HCT116 (cell line): ENCODE measurements at regions not wholly inside any gene's neighbourhood (a gene's known extent, or its start where the extent isn't known, plus 50 kb on each side); places are given as distances from the start of the nearest gene placed in this dataset.

Experiments used
- ATAC-seq: fragments of 200-7000 bp; cut with Tn5 transposase; 2 replicates; pipeline ENCODE4 v1.9.1; 2020; ENCODE audit warnings: mild to moderate bottlenecking, moderate library complexity
- BruUV-seq: library from RNA; stranded (reverse); fragments of 400-500 nt; replicated peaks from 2 replicates; lab custom pipeline; 2021; lab: Mats Ljungman, UMichigan
- CTCF ChIA-PET: fragments of 300-600 bp; sonication (Branson Sonifier 250); formaldehyde crosslinking; loops from one replicate; lab custom pipeline; 2021; ENCODE audit warnings: antibody characterized with exemption; lab: Charles Lee
- POLR2A ChIA-PET: fragments of 300-600, 350-600 bp; sonication (Branson Sonifier 250); formaldehyde crosslinking; loops from one replicate; lab custom pipeline; 2021; ENCODE audit warnings: antibody characterized with exemption; lab: Charles Lee
- RAD21 ChIA-PET, 2 experiments: fragments of 300-600 bp; sonication (Branson Sonifier 250); formaldehyde crosslinking; loops; one replicate each; lab custom pipeline; 2023; ENCODE audit warnings: low total read pairs in 2 of 2; ENCODE audit not compliant: uncharacterized antibody in 2 of 2, unreplicated experiment in 2 of 2, low non-redundant PET in 1 of 2; lab: Charles Lee
- DNase-seq: peaks from one replicate; pipeline ENCODE4 v3.0.0-alpha.2; 2010; ENCODE audit warnings: low read depth, low spot score
- H2AFZ ChIP-seq: fragments of 200-600 bp; shearing (Covaris generic), sonication (generic); 2 replicates; pipeline ENCODE4 v1.6.1; 2017; ENCODE audit warnings: low read depth, mixed run types, mixed read lengths, antibody characterized with exemption, low read length; ENCODE audit not compliant: poor library complexity, severe bottlenecking
- H3K27ac ChIP-seq: 2 replicates; pipeline ENCODE4 v1.5.1; 2012; ENCODE audit warnings: low read depth, low read length
- H3K27me3 ChIP-seq: fragments of 200-600 bp; sonication (generic); 2 replicates; pipeline ENCODE4 v1.6.1; 2016; ENCODE audit warnings: mixed run types, low read length, mixed read lengths; ENCODE audit not compliant: insufficient read depth
- H3K36me3 ChIP-seq, 2 experiments: fragments of 200-500 bp in 1 of 2; fragments of 200-600 bp in 1 of 2; sonication (Bioruptor generic) in 1 of 2; sonication (generic) in 1 of 2; 2 replicates each; pipeline versions ENCODE4 v1.5.1 to v1.6.1; 2014 to 2016; ENCODE audit warnings: low read length in 2 of 2, inconsistent platforms in 1 of 2, mixed read lengths in 1 of 2, mixed run types in 1 of 2; ENCODE audit not compliant: insufficient read depth in 2 of 2, control insufficient read depth in 1 of 2
- H3K4me1 ChIP-seq, 2 experiments: fragments of 200-600 bp in 1 of 2; sonication (generic) in 1 of 2; 2 replicates each; pipeline versions ENCODE4 v1.5.1 to v1.6.1; 2012 to 2017; ENCODE audit warnings: low read length in 2 of 2, inconsistent platforms in 1 of 2, mild to moderate bottlenecking in 1 of 2, mixed read lengths in 1 of 2, mixed run types in 1 of 2, moderate library complexity in 1 of 2; ENCODE audit not compliant: insufficient read depth in 2 of 2, control insufficient read depth in 1 of 2
- H3K4me2 ChIP-seq: fragments of 200-600 bp; sonication (generic); 2 replicates; pipeline ENCODE4 v1.6.1; 2017; ENCODE audit warnings: mixed run types, low read length, mixed read lengths
- H3K4me3 ChIP-seq, 2 experiments: fragments of 200-600 bp in 1 of 2; sonication (generic) in 1 of 2; replicated peaks in 1 of 2; 2 replicates each; pipeline ENCODE4 v1.5.1; 2011 to 2016; ENCODE audit warnings: low read length in 2 of 2, control low read depth in 1 of 2, low read depth in 1 of 2, mild to moderate bottlenecking in 1 of 2, mixed read lengths in 1 of 2, mixed run types in 1 of 2
- H3K79me2 ChIP-seq: fragments of 200-600 bp; sonication (generic); 2 replicates; pipeline ENCODE4 v1.6.1; 2017; ENCODE audit warnings: mild to moderate bottlenecking, mixed run types, low read length, moderate library complexity, mixed read lengths; ENCODE audit not compliant: insufficient read depth
- H3K9ac ChIP-seq: fragments of 200-600 bp; sonication (generic); 2 replicates; pipeline ENCODE4 v1.6.1; 2016; ENCODE audit warnings: low read length, mixed read lengths
- H3K9me2 ChIP-seq: fragments of 200-600 bp; sonication (generic), shearing (Covaris generic); 2 replicates; pipeline ENCODE4 v1.6.1; 2017; ENCODE audit warnings: mixed run types, mild to moderate bottlenecking, moderate library complexity; ENCODE audit not compliant: insufficient read depth
- H3K9me3 ChIP-seq, 2 experiments: fragments of 200-500 bp in 1 of 2; fragments of 200-600 bp in 1 of 2; sonication (Bioruptor generic) in 1 of 2; sonication (generic) in 1 of 2; 2 replicates each; pipeline ENCODE4 v1.6.1; 2014 to 2017; ENCODE audit warnings: low read length in 2 of 2, mixed read lengths in 2 of 2, inconsistent platforms in 1 of 2, low read depth in 1 of 2, mild to moderate bottlenecking in 1 of 2, mixed run types in 1 of 2, moderate library complexity in 1 of 2; ENCODE audit not compliant: control insufficient read depth in 1 of 2, insufficient read depth in 1 of 2
- H4K20me1 ChIP-seq: fragments of 200-600 bp; sonication (generic), shearing (Covaris generic); 2 replicates; pipeline ENCODE4 v1.6.1; 2017; ENCODE audit warnings: mixed run types, mild to moderate bottlenecking, moderate library complexity; ENCODE audit not compliant: insufficient read depth
- ATF3 ChIP-seq: IDR thresholded peaks from 2 replicates; pipeline ENCODE4 v1.6.1; 2012
- CBX3 ChIP-seq: IDR thresholded peaks from 2 replicates; pipeline ENCODE4 v1.6.1; 2012; ENCODE audit warnings: low read depth
- CEBPB ChIP-seq: IDR thresholded peaks from 2 replicates; pipeline ENCODE4 v1.6.1; 2012; ENCODE audit warnings: low read depth
- CTCF ChIP-seq, 3 experiments: fragments of 200-600 bp in 1 of 3; sonication (generic) in 1 of 3; IDR thresholded peaks in 2 of 3; conservative IDR thresholded peaks in 1 of 3; 2 replicates each; pipeline ENCODE4 v1.5.1; 2012 to 2017; ENCODE audit warnings: low read depth in 2 of 3, low read length in 2 of 3, antibody characterized with exemption in 1 of 3, borderline replicate concordance in 1 of 3, control low read depth in 1 of 3, mild to moderate bottlenecking in 1 of 3, mixed read lengths in 1 of 3, mixed run types in 1 of 3, moderate library complexity in 1 of 3; ENCODE audit not compliant: insufficient read depth in 1 of 3
- ELF1 ChIP-seq: IDR thresholded peaks from 2 replicates; pipeline ENCODE4 v1.6.1; 2012; ENCODE audit warnings: low read depth, borderline replicate concordance
- EZH2phosphoT487 ChIP-seq: fragments of 200-600 bp; IDR thresholded peaks from 2 replicates; pipeline ENCODE4 v1.6.1; 2018; ENCODE audit warnings: antibody characterized with exemption, borderline replicate concordance
- FOSL1 ChIP-seq: IDR thresholded peaks from 2 replicates; pipeline ENCODE4 v1.6.1; 2012; ENCODE audit warnings: low read depth
- JUND ChIP-seq: IDR thresholded peaks from 2 replicates; pipeline ENCODE4 v1.6.1; 2012
- POLR2A ChIP-seq: IDR thresholded peaks from 2 replicates; pipeline ENCODE4 v1.7.0; 2011; ENCODE audit warnings: borderline replicate concordance; ENCODE audit not compliant: insufficient read depth, insufficient read length; ENCODE audit errors: extremely low read depth
- POLR2AphosphoS5 ChIP-seq: IDR thresholded peaks from 2 replicates; pipeline ENCODE4 v1.6.1; 2011; ENCODE audit warnings: mild to moderate bottlenecking, low read depth, low read length, moderate library complexity
- RAD21 ChIP-seq: IDR thresholded peaks from 2 replicates; pipeline ENCODE4 v1.6.1; 2012; ENCODE audit warnings: low read depth, mild to moderate bottlenecking
- SIN3A ChIP-seq: IDR thresholded peaks from 2 replicates; pipeline ENCODE4 v1.6.1; 2012; ENCODE audit warnings: low read depth
- SP1 ChIP-seq: IDR thresholded peaks from 2 replicates; pipeline ENCODE4 v1.6.1; 2012; ENCODE audit warnings: low read depth
- SRF ChIP-seq: IDR thresholded peaks from 2 replicates; pipeline ENCODE4 v1.6.1; 2012; ENCODE audit warnings: low read depth
- TCF7L2 ChIP-seq: IDR thresholded peaks from 2 replicates; pipeline ENCODE4 v1.7.0; 2011; ENCODE audit warnings: borderline replicate concordance, inconsistent platforms; ENCODE audit not compliant: insufficient read depth, insufficient read length; ENCODE audit errors: extremely low read depth
- YY1 ChIP-seq: IDR thresholded peaks from 2 replicates; pipeline ENCODE4 v1.6.1; 2011; ENCODE audit warnings: low read length, low read depth, moderate library complexity, mild to moderate bottlenecking; ENCODE audit not compliant: insufficient replicate concordance; ENCODE audit errors: extremely low read depth
- ZBTB33 ChIP-seq: IDR thresholded peaks from 2 replicates; pipeline ENCODE4 v1.6.1; 2011; ENCODE audit warnings: mild to moderate bottlenecking, low read length, moderate library complexity; ENCODE audit not compliant: insufficient replicate concordance; ENCODE audit errors: extremely low read depth
- ZFX ChIP-seq: fragments of 450-650 bp; IDR thresholded peaks from 2 replicates; pipeline ENCODE4 v1.6.1; 2017
- ZNF274 ChIP-seq: fragments of 200-500 bp; sonication (Bioruptor generic); IDR thresholded peaks from 2 replicates; pipeline ENCODE4 v1.6.1; 2014; ENCODE audit warnings: mild to moderate bottlenecking, low read depth, low read length, inconsistent platforms
- intact Hi-C: fragments of 100-400 bp; cut with micrococcal nuclease; formaldehyde crosslinking; loops from 2 replicates; pipeline ENCODE4 v1.10.0; 2022
- TF ChIP-seq, protein P1 (sequence below): IDR thresholded peaks from 2 replicates; pipeline ENCODE4 v1.6.1; 2012

GRCh38 chr6:27838058-27838944, 73.9 kb downstream of the OR2B2 start:
- no peaks in the 10 kb centered on the region for H3K27me3 ChIP-seq
- H3K9ac ChIP-seq = peak overlapping the region; percentile 99
- ATAC-seq (peak; percentile 75), DNase-seq (peak; percentile 100)
- no peaks in the 10 kb centered on the region; the same call in 1 of the 2 replicates for H3K79me2 ChIP-seq
- peak overlapping the region; percentile 82 for H3K4me2 ChIP-seq
- no peaks in the 10 kb centered on the region for H4K20me1 ChIP-seq
- H3K4me3 ChIP-seq = peak overlapping the region; percentile 65 to 78
- peak overlapping the region; percentile 98 for H3K27ac ChIP-seq
- no peak overlapping the region for H2AFZ ChIP-seq
- H3K9me2 ChIP-seq = no peaks in the 10 kb centered on the region
- intact Hi-C loops = loop anchor here (1.0 kb wide), 1 partner anchor 52 kb away; a partner anchor contains a TSS
- ChIA-PET POLR2A (interaction anchor here (0.7 to 11.9 kb wide), 33 partner anchors 8 to 1921 kb away, joined by 3 to 422 read pairs (median 4); partner anchors contain the start of gene ZSCAN26), CTCF (interaction anchor here (1.0 to 1.7 kb wide), 3 partner anchors 52 to 58 kb away, joined by 3 to 9 read pairs (median 4); a partner anchor contains a TSS), RAD21 (interaction anchor here (0.7 to 2.9 kb wide), 3 partner anchors 52 to 55 kb away, joined by 3 to 18 read pairs (median 3); a partner anchor contains a TSS)
- TSS peak; percentile 94 for BruUV-seq
- peaks cover 23 to 36% of the 10 kb centered on the region in 2 experiments for H3K4me1 ChIP-seq
- H3K36me3 ChIP-seq = no peaks in the 10 kb centered on the region; a peak in 1 of 4 replicates
- H3K9me3 ChIP-seq = no peaks in the 10 kb centered on the region
- TF ChIP-seq YY1 = no peak
- peak; percentile 82 for TF ChIP-seq CBX3
- no peak for TF ChIP-seq EZH2phosphoT487
- peak; percentile 82 for TF ChIP-seq SIN3A
- TF ChIP-seq, protein P1, sequence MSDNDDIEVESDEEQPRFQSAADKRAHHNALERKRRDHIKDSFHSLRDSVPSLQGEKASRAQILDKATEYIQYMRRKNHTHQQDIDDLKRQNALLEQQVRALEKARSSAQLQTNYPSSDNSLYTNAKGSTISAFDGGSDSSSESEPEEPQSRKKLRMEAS = peak; percentile 77
- no peak for TF ChIP-seq SRF
- peak; percentile 98 for TF ChIP-seq SP1
- peak; percentile 32 for TF ChIP-seq ZBTB33
- no peak for TF ChIP-seq RAD21
- peak; percentile 15 for TF ChIP-seq TCF7L2
- no peak for TF ChIP-seq JUND
- no peak for TF ChIP-seq ATF3
- peak; percentile 82 for TF ChIP-seq CEBPB
- no peak for TF ChIP-seq ELF1
- TF ChIP-seq FOSL1 = no peak
- TF ChIP-seq POLR2AphosphoS5 = peak; percentile 95
- no peak for TF ChIP-seq CTCF (IDR thresholded peaks at IDR 0.05 in 2 of 3, conservative IDR thresholded peaks at IDR 0.05 in 1 of 3; ENCODE audit: borderline replicate concordance in 1 of 3, insufficient read depth in 1 of 3, low read depth in 2 of 3, low read length in 2 of 3)
- peak; percentile 96 for TF ChIP-seq POLR2A
- TF ChIP-seq ZNF274 = no peak
- no peak for TF ChIP-seq ZFX
